H9 (cell line): ENCODE measurements at regions not wholly inside any gene's neighbourhood (a gene's known extent, or its start where the extent isn't known, plus 50 kb on each side); places are given as distances from the start of the nearest gene placed in this dataset.

Source experiments
- DNase-seq: peaks from one replicate; pipeline ENCODE4 v3.0.0-alpha.2; 2017
- H2AFZ ChIP-seq: one replicate; pipeline ENCODE4 v1.6.1; 2013; ENCODE audit warnings: mild to moderate bottlenecking, low read length, control low read depth, moderate library complexity
- H2AK5ac ChIP-seq: 2 replicates; pipeline ENCODE4 v1.6.1; 2013; ENCODE audit warnings: low read length, control low read depth, mixed read lengths; ENCODE audit not compliant: insufficient read length
- H2BK120ac ChIP-seq: one replicate; pipeline ENCODE4 v1.6.1; 2013; ENCODE audit warnings: low read depth, mild to moderate bottlenecking, low read length, control low read depth, inconsistent platforms; ENCODE audit not compliant: poor library complexity, severe bottlenecking
- H2BK12ac ChIP-seq: 2 replicates; pipeline ENCODE4 v1.6.1; 2013; ENCODE audit warnings: low read length, control low read depth, mixed read lengths, low read depth; ENCODE audit not compliant: insufficient read length
- H2BK15ac ChIP-seq: 2 replicates; pipeline ENCODE4 v1.6.1; 2013; ENCODE audit warnings: low read depth, low read length, control low read depth
- H2BK20ac ChIP-seq: one replicate; pipeline ENCODE4 v1.6.1; 2013; ENCODE audit warnings: low read depth, mild to moderate bottlenecking, low read length, control low read depth, inconsistent platforms; ENCODE audit not compliant: poor library complexity, severe bottlenecking
- H2BK5ac ChIP-seq: 2 replicates; pipeline ENCODE4 v1.6.1; 2013; ENCODE audit warnings: low read length, control low read depth, mixed read lengths; ENCODE audit not compliant: insufficient read length
- H3K14ac ChIP-seq: 2 replicates; pipeline ENCODE4 v1.6.1; 2013; ENCODE audit warnings: low read length, control low read depth; ENCODE audit not compliant: insufficient read depth
- H3K18ac ChIP-seq: 2 replicates; pipeline ENCODE4 v1.6.1; 2013; ENCODE audit warnings: low read depth, mild to moderate bottlenecking, mixed read lengths, low read length, control low read depth; ENCODE audit not compliant: insufficient read length
- H3K23ac ChIP-seq: 2 replicates; pipeline ENCODE4 v1.6.1; 2013; ENCODE audit warnings: low read length, control low read depth, mixed read lengths, low read depth; ENCODE audit not compliant: insufficient read length
- H3K23me2 ChIP-seq: 2 replicates; pipeline ENCODE4 v1.6.1; 2013; ENCODE audit warnings: low read depth, mild to moderate bottlenecking, mixed read lengths, low read length, control low read depth; ENCODE audit not compliant: insufficient read length, poor library complexity, severe bottlenecking
- H3K27ac ChIP-seq: 2 replicates; pipeline ENCODE4 v1.5.1; 2013; ENCODE audit warnings: low read length, control low read depth, mixed read lengths, low read depth; ENCODE audit not compliant: insufficient read length
- H3K27me3 ChIP-seq: 2 replicates; pipeline ENCODE4 v1.6.1; 2013; ENCODE audit warnings: low read length, control low read depth, inconsistent platforms; ENCODE audit not compliant: insufficient read depth
- H3K4ac ChIP-seq: 2 replicates; pipeline ENCODE4 v1.6.1; 2013; ENCODE audit warnings: low read depth, mild to moderate bottlenecking, control low read depth, inconsistent platforms, low read length, moderate library complexity
- H3K4me1 ChIP-seq: 2 replicates; pipeline ENCODE4 v1.6.1; 2013; ENCODE audit warnings: low read length, control low read depth, inconsistent platforms; ENCODE audit not compliant: insufficient read depth
- H3K4me2 ChIP-seq: 2 replicates; pipeline ENCODE4 v1.6.1; 2013; ENCODE audit warnings: low read length, control low read depth, mixed read lengths; ENCODE audit not compliant: insufficient read length, insufficient read depth
- H3K56ac ChIP-seq: 2 replicates; pipeline ENCODE4 v1.6.1; 2013; ENCODE audit warnings: low read depth, mild to moderate bottlenecking, mixed read lengths, low read length, control low read depth; ENCODE audit not compliant: insufficient read length
- H3K79me1 ChIP-seq: 2 replicates; pipeline ENCODE4 v1.6.1; 2013; ENCODE audit warnings: low read depth, mild to moderate bottlenecking, moderate library complexity, low read length, control low read depth, inconsistent platforms; ENCODE audit not compliant: insufficient read depth, poor library complexity, severe bottlenecking
- H3K79me2 ChIP-seq: 2 replicates; pipeline ENCODE4 v1.6.1; 2013; ENCODE audit warnings: low read length, control low read depth, inconsistent platforms; ENCODE audit not compliant: insufficient read depth
- H3K9ac ChIP-seq: 2 replicates; pipeline ENCODE4 v1.6.1; 2013; ENCODE audit warnings: low read length, control low read depth, mixed read lengths; ENCODE audit not compliant: insufficient read length; ENCODE audit errors: extremely low read depth
- H3K9me3 ChIP-seq: one replicate; pipeline ENCODE4 v1.6.1; 2013; ENCODE audit warnings: low read depth, low read length, inconsistent platforms; ENCODE audit not compliant: control insufficient read depth
- H3T11ph ChIP-seq: one replicate; pipeline ENCODE4 v1.6.1; 2013; ENCODE audit warnings: mild to moderate bottlenecking, low read length, control low read depth, inconsistent platforms
- H4K20me1 ChIP-seq: one replicate; pipeline ENCODE4 v1.6.1; 2013; ENCODE audit not compliant: control insufficient read depth, insufficient read length, insufficient read depth
- H4K5ac ChIP-seq: 2 replicates; pipeline ENCODE4 v1.6.1; 2013; ENCODE audit warnings: low read depth, mild to moderate bottlenecking, mixed read lengths, low read length, control low read depth; ENCODE audit not compliant: insufficient read length
- H4K8ac ChIP-seq: replicated peaks from 2 replicates; pipeline ENCODE4 v1.6.1; 2013; ENCODE audit warnings: low read length, control low read depth, mixed read lengths, low read depth; ENCODE audit not compliant: insufficient read length
- H4K91ac ChIP-seq: 2 replicates; pipeline ENCODE4 v1.6.1; 2013; ENCODE audit warnings: low read depth, mild to moderate bottlenecking, moderate library complexity, mixed read lengths, low read length, control low read depth; ENCODE audit not compliant: insufficient read length
- H3K27ac Mint-ChIP-seq, 3 experiments: 2 replicates in 2 of 3; 3 replicates in 1 of 3; pipeline ENCODE4 v1.8.0; 2020 to 2021; ENCODE audit warnings: mixed read lengths in 3 of 3, mild to moderate bottlenecking in 1 of 3, moderate library complexity in 1 of 3
- H3K27me3 Mint-ChIP-seq: 2 replicates; pipeline ENCODE4 v1.8.0; 2021; ENCODE audit warnings: low read depth, mild to moderate bottlenecking, moderate library complexity, mixed read lengths
- H3K36me3 Mint-ChIP-seq, 3 experiments: 2 replicates in 2 of 3; 3 replicates in 1 of 3; pipeline ENCODE4 v1.8.0; 2020 to 2021; ENCODE audit warnings: low read depth in 3 of 3, mixed read lengths in 3 of 3; ENCODE audit not compliant: insufficient read depth in 1 of 3
- H3K4me1 Mint-ChIP-seq, 2 experiments: 2 replicates each; pipeline ENCODE4 v1.8.0; 2020; ENCODE audit warnings: mixed read lengths in 2 of 2
- H3K4me3 Mint-ChIP-seq, 2 experiments: 2 replicates in 1 of 2; 3 replicates in 1 of 2; pipeline ENCODE4 v1.8.0; 2020 to 2021; ENCODE audit warnings: mild to moderate bottlenecking in 2 of 2, mixed read lengths in 2 of 2, moderate library complexity in 1 of 2
- H3K9me3 Mint-ChIP-seq, 2 experiments: 2 replicates in 1 of 2; 3 replicates in 1 of 2; pipeline ENCODE4 v1.8.0; 2020; ENCODE audit warnings: mild to moderate bottlenecking in 2 of 2, mixed read lengths in 2 of 2, moderate library complexity in 1 of 2
- CTCF ChIP-seq: fragments of 200-600 bp; sonication (generic); conservative IDR thresholded peaks from 3 replicates; pipeline ENCODE4 v1.8.0; 2021; ENCODE audit warnings: antibody characterized with exemption, mild to moderate bottlenecking
- WGBS: extraction: QIAGEN DNeasy Blood & Tissue Kit; methylation state at CpG from one replicate; pipeline ENCODE4 v1.1.7; 2013; ENCODE audit warnings: missing lambda C conversion rate, low lambda C conversion rate, mixed read lengths; ENCODE audit not compliant: insufficient read length; ENCODE audit errors: extremely low coverage; 5-methylcytosine and 5-hydroxymethylcytosine counted together

GRCh38 chr16:86347916-86348555 lies 162.3 kb upstream of the FOXF1 start:
- Histone ChIP-seq H3K9ac (no peak overlapping the region), H3K23me2 (no peaks in the 10 kb centered on the region), H3K79me1 (no peaks in the 10 kb centered on the region), H3K79me2 (no peaks in the 10 kb centered on the region), H2AK5ac (no peak overlapping the region), H2BK120ac (no peak overlapping the region), H3K56ac (no peak overlapping the region), H4K91ac (peak overlapping the region; percentile 69), H3K14ac (no peak overlapping the region), H3K4me2 (no peak overlapping the region), H2AFZ (no peak overlapping the region), H3K18ac (peak overlapping the region; percentile 21), H4K8ac (no peak overlapping the region), H2BK15ac (no peak overlapping the region), H3K4me1 (peaks cover 9% of the 10 kb centered on the region; the same call in 1 of the 2 replicates), H3T11ph (no peak overlapping the region), H3K27ac (no peak overlapping the region), H2BK20ac (no peak overlapping the region), H4K20me1 (no peaks in the 10 kb centered on the region), H2BK12ac (no peak overlapping the region), H3K9me3 (no peaks in the 10 kb centered on the region), H3K27me3 (no peaks in the 10 kb centered on the region; the same call in 1 of the 2 replicates), H3K4ac (no peak overlapping the region), H3K23ac (no peak overlapping the region), H2BK5ac (no peak overlapping the region), H4K5ac (no peak overlapping the region)
- Mint-ChIP-seq H3K36me3 (no peaks in the 10 kb centered on the region), H3K9me3 (peaks cover 0 to 3% of the 10 kb centered on the region in 2 experiments; a peak in 2 of 5 replicates), H3K27me3 (peaks cover 69% of the 10 kb centered on the region), H3K4me1 (peaks cover 41 to 68% of the 10 kb centered on the region in 2 experiments), H3K4me3 (no peak overlapping the region), H3K27ac (no peak overlapping the region)
- DNase-seq: no peak
- WGBS: no CpG with 5 or more reads among the region's 11 CpGs
- no peak for TF ChIP-seq CTCF
